Tibial nerve (tissue), 4 donors: ENCODE measurements at regions not wholly inside any gene's neighbourhood (a gene's known extent, or its start where the extent isn't known, plus 50 kb on each side); places are given as distances from the start of the nearest gene placed in this dataset.

ENCODE experiments used
- DNase-seq, 2 donors: peaks; one replicate each; pipeline ENCODE4 v3.0.0-alpha.2; 2019; ENCODE audit warnings: low spot score in 2 of 2
- H3K27ac ChIP-seq, 4 donors: fragments of 200-600 bp; sonication (generic) in 3 of 4; one replicate each; pipeline ENCODE4 v1.5.1; 2017 to 2019; ENCODE audit warnings: mild to moderate bottlenecking in 1 of 4
- H3K27me3 ChIP-seq, 2 donors: fragments of 200-600 bp; sonication (generic) in 1 of 2; one replicate each; pipeline versions ENCODE4 v1.5.1 to v1.6.0; 2017 to 2019
- H3K36me3 ChIP-seq, 3 donors: fragments of 200-600 bp; sonication (generic); one replicate each; pipeline ENCODE4 v1.5.1; 2018 to 2019
- H3K4me1 ChIP-seq, 4 donors: fragments of 200-600 bp; sonication (generic) in 3 of 4; one replicate each; pipeline ENCODE4 v1.5.1; 2017 to 2019
- H3K4me3 ChIP-seq, 4 donors: fragments of 200-600 bp; sonication (generic) in 3 of 4; one replicate each; pipeline ENCODE4 v1.5.1; 2017 to 2019; ENCODE audit warnings: mild to moderate bottlenecking in 1 of 4, moderate library complexity in 1 of 4
- H3K9me3 ChIP-seq, 4 donors: fragments of 200-600 bp; sonication (generic) in 3 of 4; one replicate each; pipeline ENCODE4 v1.5.1; 2017 to 2019
- EP300 ChIP-seq, 2 donors: sonication (generic); formaldehyde crosslinking; IDR thresholded peaks; one replicate each; pipeline ENCODE4 v1.6.1; 2017; ENCODE audit warnings: antibody characterized with exemption in 2 of 2, mild to moderate bottlenecking in 1 of 2
- POLR2A ChIP-seq, 2 donors: fragments of 450-650 bp; IDR thresholded peaks; one replicate each; pipeline ENCODE4 v1.6.1; 2017; ENCODE audit warnings: antibody characterized with exemption in 2 of 2, mild to moderate bottlenecking in 2 of 2, moderate library complexity in 2 of 2
- WGBS, 2 donors: methylation state at CpG; one replicate each; pipeline ENCODE4 v1.1.5; 2018; 5-methylcytosine and 5-hydroxymethylcytosine counted together
- TF ChIP-seq, protein P1 (sequence below), 5 experiments: fragments of 200-600 bp in 3 of 5; fragments of 450-650 bp in 2 of 5; sonication (generic) in 3 of 5; IDR thresholded peaks; one replicate each; pipeline ENCODE4 v1.5.1; 2016 to 2019; ENCODE audit warnings: antibody characterized with exemption in 5 of 5, mild to moderate bottlenecking in 3 of 5, moderate library complexity in 2 of 5

GRCh38 chr4:152009031-152009670 lies 248.3 kb upstream of the GATB start:
- Histone ChIP-seq H3K9me3 (no peaks in the 10 kb centered on the region), H3K27ac (no peak overlapping the region), H3K4me1 (peaks cover 0 to 23% (median 0%) of the 10 kb centered on the region in 4 donors), H3K27me3 (no peaks in the 10 kb centered on the region), H3K36me3 (no peaks in the 10 kb centered on the region), H3K4me3 (no peak overlapping the region)
- TF ChIP-seq EP300 (IDR thresholded peaks at IDR 0.05) (no peak), POLR2A (IDR thresholded peaks at IDR 0.05) (no peak)
- TF ChIP-seq, protein P1, sequence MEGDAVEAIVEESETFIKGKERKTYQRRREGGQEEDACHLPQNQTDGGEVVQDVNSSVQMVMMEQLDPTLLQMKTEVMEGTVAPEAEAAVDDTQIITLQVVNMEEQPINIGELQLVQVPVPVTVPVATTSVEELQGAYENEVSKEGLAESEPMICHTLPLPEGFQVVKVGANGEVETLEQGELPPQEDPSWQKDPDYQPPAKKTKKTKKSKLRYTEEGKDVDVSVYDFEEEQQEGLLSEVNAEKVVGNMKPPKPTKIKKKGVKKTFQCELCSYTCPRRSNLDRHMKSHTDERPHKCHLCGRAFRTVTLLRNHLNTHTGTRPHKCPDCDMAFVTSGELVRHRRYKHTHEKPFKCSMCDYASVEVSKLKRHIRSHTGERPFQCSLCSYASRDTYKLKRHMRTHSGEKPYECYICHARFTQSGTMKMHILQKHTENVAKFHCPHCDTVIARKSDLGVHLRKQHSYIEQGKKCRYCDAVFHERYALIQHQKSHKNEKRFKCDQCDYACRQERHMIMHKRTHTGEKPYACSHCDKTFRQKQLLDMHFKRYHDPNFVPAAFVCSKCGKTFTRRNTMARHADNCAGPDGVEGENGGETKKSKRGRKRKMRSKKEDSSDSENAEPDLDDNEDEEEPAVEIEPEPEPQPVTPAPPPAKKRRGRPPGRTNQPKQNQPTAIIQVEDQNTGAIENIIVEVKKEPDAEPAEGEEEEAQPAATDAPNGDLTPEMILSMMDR (IDR thresholded peaks at IDR 0.05) = no peak
- no peak for DNase-seq
- 70 to 73% methylated on average over 6 of the region's 6 CpGs for WGBS, 2 donors

GRCh38 chr4:152007111-152007510 lies 246.3 kb upstream of the GATB start:
- Histone ChIP-seq H3K4me1 (peaks cover 0 to 23% (median 0%) of the 10 kb centered on the region in 4 donors), H3K27me3 (no peaks in the 10 kb centered on the region), H3K4me3 (no peak overlapping the region), H3K9me3 (no peaks in the 10 kb centered on the region), H3K27ac (no peak overlapping the region), H3K36me3 (no peaks in the 10 kb centered on the region)
- TF ChIP-seq, protein P1 (IDR thresholded peaks at IDR 0.05) = no peak
- TF ChIP-seq POLR2A (IDR thresholded peaks at IDR 0.05) (no peak), EP300 (IDR thresholded peaks at IDR 0.05) (no peak)
- 59 to 62% methylated on average over 3 of the region's 3 CpGs for WGBS, 2 donors
- no peak for DNase-seq

- no peak overlapping the region for H3K27ac ChIP-seq
- 84 to 92% methylated on average over 7 of the region's 7 CpGs for WGBS, 2 donors
- no peak for DNase-seq
- H3K36me3 ChIP-seq = no peaks in the 10 kb centered on the region
- H3K4me1 ChIP-seq = peaks cover 0 to 11% (median 0%) of the 10 kb centered on the region in 4 donors
- H3K4me3 ChIP-seq = no peak overlapping the region
- no peaks in the 10 kb centered on the region for H3K9me3 ChIP-seq
- no peaks in the 10 kb centered on the region for H3K27me3 ChIP-seq
- no peak for TF ChIP-seq POLR2A (IDR thresholded peaks at IDR 0.05)
- TF ChIP-seq EP300 (IDR thresholded peaks at IDR 0.05) = no peak
- TF ChIP-seq, protein P1 (IDR thresholded peaks at IDR 0.05) = no peak
Observed at GRCh38 chr4:152004801-152005200, 244.0 kb upstream of the GATB start.

DNA sequence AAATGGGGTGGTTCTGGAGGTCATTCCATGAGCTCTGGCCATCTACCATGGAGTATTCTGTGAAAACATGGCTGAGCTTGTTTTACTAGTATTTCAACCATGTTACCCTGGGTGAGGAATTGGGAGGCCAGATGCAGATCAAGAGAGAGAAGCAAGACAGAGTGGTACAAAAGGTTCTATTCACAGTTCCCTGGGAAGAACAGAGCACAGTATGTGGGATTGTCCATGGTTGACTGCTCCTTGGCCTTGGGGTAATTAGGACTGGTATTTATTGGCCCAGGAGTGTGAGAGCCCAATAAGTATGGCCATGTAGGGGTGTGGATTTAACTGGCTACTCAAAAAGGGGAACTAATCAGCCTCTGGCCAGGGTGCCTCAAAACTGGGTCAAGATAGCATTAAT lies 239.7 kb upstream of the GATB start:
- Histone ChIP-seq H3K9me3 (no peaks in the 10 kb centered on the region), H3K27me3 (no peaks in the 10 kb centered on the region), H3K27ac (no peak overlapping the region), H3K4me1 (no peaks in the 10 kb centered on the region), H3K36me3 (no peaks in the 10 kb centered on the region), H3K4me3 (no peak overlapping the region)
- no peak for DNase-seq
- TF ChIP-seq, protein P1 (IDR thresholded peaks at IDR 0.05) = no peak
- TF ChIP-seq POLR2A (IDR thresholded peaks at IDR 0.05) (no peak), EP300 (IDR thresholded peaks at IDR 0.05) (no peak)

DNA sequence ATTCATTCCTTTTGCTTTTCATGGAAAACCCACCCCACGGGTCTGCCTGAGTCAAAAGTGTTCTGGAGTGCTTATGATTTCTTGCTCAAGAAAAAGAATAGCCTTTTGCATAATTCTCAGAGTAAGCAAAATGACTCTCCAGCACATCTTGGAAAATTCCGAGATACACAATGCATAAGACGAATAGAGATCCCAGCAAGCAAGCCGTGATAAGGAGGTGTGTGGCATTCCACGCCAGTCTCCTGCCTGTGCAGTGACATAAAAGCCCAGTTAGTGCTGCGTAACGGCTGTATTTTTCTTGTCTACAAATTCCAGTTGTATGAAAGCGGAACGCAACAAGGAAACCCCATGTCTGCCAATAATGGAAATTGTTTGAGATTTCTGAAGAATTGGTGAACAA lies 237.9 kb upstream of the GATB start:
- Histone ChIP-seq H3K9me3 (no peaks in the 10 kb centered on the region), H3K27me3 (no peaks in the 10 kb centered on the region), H3K4me1 (no peaks in the 10 kb centered on the region), H3K4me3 (no peak overlapping the region), H3K27ac (no peak overlapping the region), H3K36me3 (no peaks in the 10 kb centered on the region)
- no peak for DNase-seq
- WGBS, 2 donors = 72 to 75% methylated on average over 9 of the region's 9 CpGs
- TF ChIP-seq, protein P1 (IDR thresholded peaks at IDR 0.05) = no peak
- no peak for TF ChIP-seq POLR2A (IDR thresholded peaks at IDR 0.05)
- no peak for TF ChIP-seq EP300 (IDR thresholded peaks at IDR 0.05)
